Chondrocyte (in vitro differentiated cells): ENCODE measurements at regions not wholly inside any gene's neighbourhood (a gene's known extent, or its start where the extent isn't known, plus 50 kb on each side); places are given as distances from the start of the nearest gene placed in this dataset.

Experiments
- DNase-seq: peaks from one replicate; pipeline ENCODE4 v3.0.0; 2021; ENCODE audit warnings: mixed read lengths, low spot score
- H3K27ac Mint-ChIP-seq: one replicate; pipeline ENCODE4 v1.8.0; 2021; ENCODE audit warnings: mild to moderate bottlenecking, moderate library complexity, mixed read lengths; ENCODE audit not compliant: unreplicated experiment
- H3K27me3 Mint-ChIP-seq: 2 replicates; pipeline ENCODE4 v1.8.0; 2021; ENCODE audit warnings: low read depth, mixed read lengths
- H3K36me3 Mint-ChIP-seq: 2 replicates; pipeline ENCODE4 v1.8.0; 2021; ENCODE audit warnings: low read depth, mixed read lengths
- H3K4me1 Mint-ChIP-seq: 2 replicates; pipeline ENCODE4 v1.8.0; 2021; ENCODE audit warnings: low read depth, mild to moderate bottlenecking, mixed read lengths
- H3K4me3 Mint-ChIP-seq: one replicate; pipeline ENCODE4 v1.8.0; 2021; ENCODE audit warnings: mild to moderate bottlenecking, moderate library complexity, mixed read lengths; ENCODE audit not compliant: unreplicated experiment
- H3K9me3 Mint-ChIP-seq: 2 replicates; pipeline ENCODE4 v1.8.0; 2021; ENCODE audit warnings: low read depth, mixed read lengths
- CTCF ChIP-seq: fragments of 200-600 bp; sonication (generic); IDR thresholded peaks from 2 replicates; pipeline ENCODE4 v1.5.0; 2021; ENCODE audit warnings: antibody characterized with exemption, mild to moderate bottlenecking, moderate library complexity

GRCh38 chr15:69795601-69796000 is 302.1 kb downstream of the TLE3 start:
- Mint-ChIP-seq H3K27me3 (no peaks in the 10 kb centered on the region), H3K9me3 (peaks cover 12% of the 10 kb centered on the region), H3K4me3 (no peak overlapping the region), H3K4me1 (peaks cover 44% of the 10 kb centered on the region), H3K36me3 (no peaks in the 10 kb centered on the region), H3K27ac (peak overlapping the region; percentile 70)
- DNase-seq, result no peak
- peak; percentile 12 for TF ChIP-seq CTCF

- peaks cover 4% of the 10 kb centered on the region for H3K27me3 Mint-ChIP-seq
- no peak overlapping the region for H3K4me3 Mint-ChIP-seq
- DNase-seq, result no peak
- H3K36me3 Mint-ChIP-seq, result no peaks in the 10 kb centered on the region
- H3K4me1 Mint-ChIP-seq, result peaks cover 44% of the 10 kb centered on the region
- H3K27ac Mint-ChIP-seq, result no peak overlapping the region
- no peaks in the 10 kb centered on the region for H3K9me3 Mint-ChIP-seq
- no peak for TF ChIP-seq CTCF
Observed at GRCh38 chr15:69797051-69797595, 300.6 kb downstream of the TLE3 start.

GRCh38 chr15:69797615-69798014 is 300.1 kb downstream of the TLE3 start:
- peaks cover 8% of the 10 kb centered on the region for H3K27me3 Mint-ChIP-seq
- DNase-seq, result no peak
- no peak overlapping the region for H3K4me3 Mint-ChIP-seq
- peaks cover 40% of the 10 kb centered on the region for H3K4me1 Mint-ChIP-seq
- no peaks in the 10 kb centered on the region for H3K9me3 Mint-ChIP-seq
- no peaks in the 10 kb centered on the region for H3K36me3 Mint-ChIP-seq
- no peak for TF ChIP-seq CTCF
- H3K27ac Mint-ChIP-seq, result no peak overlapping the region

- Mint-ChIP-seq H3K4me3 (no peak overlapping the region), H3K4me1 (peaks cover 29% of the 10 kb centered on the region), H3K36me3 (no peaks in the 10 kb centered on the region), H3K27ac (no peak overlapping the region), H3K9me3 (no peaks in the 10 kb centered on the region), H3K27me3 (peaks cover 9% of the 10 kb centered on the region)
- TF ChIP-seq CTCF, result no peak
- no peak for DNase-seq
Observed at GRCh38 chr15:69798481-69799250, 299.1 kb downstream of the TLE3 start.

GRCh38 chr15:69801144-69801543 is 296.6 kb downstream of the TLE3 start:
- no peak overlapping the region for H3K4me3 Mint-ChIP-seq
- H3K9me3 Mint-ChIP-seq, result no peaks in the 10 kb centered on the region
- no peak for TF ChIP-seq CTCF
- no peaks in the 10 kb centered on the region for H3K36me3 Mint-ChIP-seq
- DNase-seq, result no peak
- H3K4me1 Mint-ChIP-seq, result peaks cover 6% of the 10 kb centered on the region
- peaks cover 13% of the 10 kb centered on the region for H3K27me3 Mint-ChIP-seq
- H3K27ac Mint-ChIP-seq, result no peak overlapping the region
